Transverse colon (tissue), 4 donors: ENCODE measurements at regions not wholly inside any gene's neighbourhood (a gene's known extent, or its start where the extent isn't known, plus 50 kb on each side); places are given as distances from the start of the nearest gene placed in this dataset.

Experiments
- DNase-seq: peaks from one replicate; pipeline ENCODE4 v3.0.0-alpha.2; 2019
- H3K27ac ChIP-seq, 4 donors: fragments of 200-600 bp; sonication (generic); 2 replicates each; pipeline ENCODE4 v1.5.1; 2016 to 2018; ENCODE audit warnings: inconsistent platforms in 4 of 4
- H3K27me3 ChIP-seq: fragments of 200-600 bp; sonication (generic); 2 replicates; pipeline ENCODE4 v1.5.1; 2017; ENCODE audit warnings: inconsistent platforms
- H3K36me3 ChIP-seq, 4 donors: fragments of 200-600 bp; sonication (generic); 2 replicates each; pipeline ENCODE4 v1.5.1; 2017 to 2019; ENCODE audit warnings: inconsistent platforms in 4 of 4
- H3K4me1 ChIP-seq, 4 donors: fragments of 200-600 bp; sonication (generic); 2 replicates each; pipeline ENCODE4 v1.5.1; 2017 to 2020; ENCODE audit warnings: inconsistent platforms in 4 of 4
- H3K4me3 ChIP-seq, 4 donors: fragments of 200-600 bp; sonication (generic); 1 replicate in 1 of 4; 2 replicates in 3 of 4; pipeline versions ENCODE4 v1.5.1 to v1.6.1; 2017 to 2019; ENCODE audit warnings: inconsistent platforms in 4 of 4
- H3K9me3 ChIP-seq, 2 donors: fragments of 200-600 bp; sonication (generic); 2 replicates each; pipeline ENCODE4 v1.5.1; 2017 to 2019; ENCODE audit warnings: inconsistent platforms in 2 of 2
- CTCF ChIP-seq, 5 experiments: fragments of 200-600 bp in 3 of 5; fragments of 450-650 bp in 2 of 5; sonication (generic) in 3 of 5; IDR thresholded peaks; 1 replicate in 2 of 5; 2 replicates in 3 of 5; pipeline ENCODE4 v1.5.1; 2016 to 2017; ENCODE audit warnings: antibody characterized with exemption in 5 of 5, inconsistent platforms in 3 of 5, mild to moderate bottlenecking in 2 of 5, moderate library complexity in 1 of 5
- EP300 ChIP-seq: sonication (generic); formaldehyde crosslinking; IDR thresholded peaks from one replicate; pipeline ENCODE4 v1.6.1; 2017; ENCODE audit warnings: antibody characterized with exemption, low read depth
- POLR2A ChIP-seq: fragments of 450-650 bp; IDR thresholded peaks from one replicate; pipeline ENCODE4 v1.6.1; 2016; ENCODE audit warnings: antibody characterized with exemption, mild to moderate bottlenecking, moderate library complexity
- POLR2AphosphoS5 ChIP-seq, 3 donors: sonication (generic); formaldehyde crosslinking; IDR thresholded peaks; one replicate each; pipeline ENCODE4 v1.6.1; 2016; ENCODE audit warnings: antibody characterized with exemption in 3 of 3
- WGBS, 2 donors: methylation state at CpG; one replicate each; pipeline ENCODE4 v1.1.5; 2018; ENCODE audit warnings: low coverage in 1 of 2; 5-methylcytosine and 5-hydroxymethylcytosine counted together
- in situ Hi-C, 4 donors: fragments of 200-750 bp; cut with MboI; loops; one replicate each; pipeline versions ENCODE4 v1.15.0 to v1.15.1; 2017; ENCODE audit warnings: low sequenced_read_pairs in 3 of 4, low pct_ligation_motif_present in 1 of 4, low pct_unique_long_range_greater_than_20kb in 1 of 4
- intact Hi-C: fragments of 100-400 bp; cut with DNase I; formaldehyde crosslinking; loops from one replicate; pipeline ENCODE4 v1.15.1; 2023; ENCODE audit warnings: low total_unique reads

- TF ChIP-seq POLR2AphosphoS5 (IDR thresholded peaks at IDR 0.05) (no peak), CTCF (IDR thresholded peaks at IDR 0.05) (no peak), EP300 (no peak), POLR2A (no peak)
- 66 to 83% methylated on average over 2 to 3 of the region's 3 CpGs for WGBS, 2 donors
- in situ Hi-C loops, result no loop called here
- no peak overlapping the region for H3K27ac ChIP-seq
- H3K4me1 ChIP-seq, result peaks cover 0 to 13% (median 3%) of the 10 kb centered on the region in 4 donors
- intact Hi-C loops, result no loop called here
- H3K27me3 ChIP-seq, result no peaks in the 10 kb centered on the region
- H3K4me3 ChIP-seq, result no peak overlapping the region
- no peaks in the 10 kb centered on the region for H3K9me3 ChIP-seq
- H3K36me3 ChIP-seq, result no peaks in the 10 kb centered on the region
- DNase-seq, result no peak
Measured at GRCh38 chr16:80055831-80056230, 455.3 kb upstream of the MAF start.

- WGBS, 2 donors, result 86 to 93% methylated on average over 2 of the region's 2 CpGs
- in situ Hi-C loops, result no loop called here
Measured at GRCh38 chr16:80054647-80055046, 454.1 kb upstream of the MAF start.

GRCh38 chr16:80051040-80051439, 450.5 kb upstream of the MAF start:
- intact Hi-C loops (no loop called here), in situ Hi-C loops (no loop called here)
- no peak for DNase-seq
- no peaks in the 10 kb centered on the region for H3K9me3 ChIP-seq
- H3K4me1 ChIP-seq, result peaks cover 0 to 1% (median 0%) of the 10 kb centered on the region in 4 donors
- WGBS, 2 donors, result 83 to 86% methylated on average over 1 to 9 of the region's 9 CpGs
- no peak overlapping the region for H3K4me3 ChIP-seq
- no peaks in the 10 kb centered on the region for H3K36me3 ChIP-seq
- no peak overlapping the region for H3K27ac ChIP-seq
- no peaks in the 10 kb centered on the region for H3K27me3 ChIP-seq
- no peak for TF ChIP-seq CTCF (IDR thresholded peaks at IDR 0.05)
- TF ChIP-seq POLR2A, result no peak
- no peak for TF ChIP-seq EP300
- TF ChIP-seq POLR2AphosphoS5 (IDR thresholded peaks at IDR 0.05), result no peak

More at GRCh38 chr16:80054647-80055046, 454.1 kb upstream of the MAF start:
- Histone ChIP-seq H3K27me3 (no peaks in the 10 kb centered on the region), H3K4me3 (no peak overlapping the region), H3K4me1 (peaks cover 0 to 13% (median 3%) of the 10 kb centered on the region in 4 donors), H3K36me3 (no peaks in the 10 kb centered on the region), H3K27ac (no peak overlapping the region), H3K9me3 (no peaks in the 10 kb centered on the region)
- TF ChIP-seq POLR2A (no peak), POLR2AphosphoS5 (IDR thresholded peaks at IDR 0.05) (no peak), CTCF (IDR thresholded peaks at IDR 0.05) (no peak), EP300 (no peak)
- intact Hi-C loops, result no loop called here
- DNase-seq, result no peak

GRCh38 chr16:80048250-80048649, 447.7 kb upstream of the MAF start:
- WGBS, 2 donors, result 40 to 54% methylated on average over 1 of the region's 1 CpG
- no peak for DNase-seq
- Histone ChIP-seq H3K27me3 (peaks cover 6% of the 10 kb centered on the region), H3K4me1 (peaks cover 0 to 7% (median 0%) of the 10 kb centered on the region in 4 donors), H3K36me3 (no peaks in the 10 kb centered on the region), H3K27ac (no peak overlapping the region), H3K4me3 (no peak overlapping the region), H3K9me3 (no peaks in the 10 kb centered on the region)
- no peak for TF ChIP-seq POLR2AphosphoS5 (IDR thresholded peaks at IDR 0.05)
- TF ChIP-seq POLR2A, result no peak
- no peak for TF ChIP-seq CTCF (IDR thresholded peaks at IDR 0.05)
- no peak for TF ChIP-seq EP300
- in situ Hi-C loops, result no loop called here
- intact Hi-C loops, result no loop called here
